Thoracic aorta (tissue), 2 donors: ENCODE measurements at regions not wholly inside any gene's neighbourhood (a gene's known extent, or its start where the extent isn't known, plus 50 kb on each side); places are given as distances from the start of the nearest gene placed in this dataset.
A peak's percentile ranks its signal among the peaks of the same experiment; 100 is the strongest.
"Not testable (repeated sequence)": the region's sequence is repeated elsewhere in the genome, so short reads cannot be mapped to it uniquely, and the experiment has no call there.

Source experiments
- ATAC-seq: fragments of 150-250 bp; one replicate; pipeline ENCODE4 v1.8.0; 2017; ENCODE audit warnings: low read depth; ENCODE audit not compliant: insufficient number of reproducible peaks, low FRiP score
- DNase-seq: peaks from one replicate; pipeline ENCODE4 v3.0.0-alpha.2; 2020; ENCODE audit warnings: low spot score
- H3K27ac ChIP-seq, 2 donors: fragments of 200-600 bp; sonication (generic); 1 replicate in 1 of 2; 2 replicates in 1 of 2; pipeline ENCODE4 v1.5.1; 2016; ENCODE audit warnings: mild to moderate bottlenecking in 2 of 2, moderate library complexity in 2 of 2
- H3K27me3 ChIP-seq: fragments of 200-600 bp; sonication (generic); replicated peaks from 2 replicates; pipeline ENCODE4 v1.6.0; 2016; ENCODE audit warnings: mild to moderate bottlenecking; ENCODE audit not compliant: insufficient read depth
- H3K36me3 ChIP-seq: fragments of 200-600 bp; sonication (generic); one replicate; pipeline ENCODE4 v1.5.1; 2016
- H3K4me1 ChIP-seq, 2 donors: fragments of 200-600 bp; sonication (generic); 1 replicate in 1 of 2; 2 replicates in 1 of 2; pipeline versions ENCODE4 v1.5.1 to v1.6.0; 2016; ENCODE audit warnings: low read depth in 2 of 2, mild to moderate bottlenecking in 1 of 2; ENCODE audit not compliant: control insufficient read depth in 1 of 2
- H3K4me3 ChIP-seq: fragments of 200-600 bp; sonication (generic); 2 replicates; pipeline ENCODE4 v1.5.1; 2016; ENCODE audit warnings: mild to moderate bottlenecking
- H3K9me3 ChIP-seq: fragments of 200-600 bp; sonication (generic); 2 replicates; pipeline ENCODE4 v1.5.1; 2016
- TF ChIP-seq, protein P1 (sequence below): fragments of 200-600 bp; sonication (generic); IDR thresholded peaks from one replicate; pipeline ENCODE4 v1.5.1; 2019; ENCODE audit warnings: antibody characterized with exemption

DNA sequence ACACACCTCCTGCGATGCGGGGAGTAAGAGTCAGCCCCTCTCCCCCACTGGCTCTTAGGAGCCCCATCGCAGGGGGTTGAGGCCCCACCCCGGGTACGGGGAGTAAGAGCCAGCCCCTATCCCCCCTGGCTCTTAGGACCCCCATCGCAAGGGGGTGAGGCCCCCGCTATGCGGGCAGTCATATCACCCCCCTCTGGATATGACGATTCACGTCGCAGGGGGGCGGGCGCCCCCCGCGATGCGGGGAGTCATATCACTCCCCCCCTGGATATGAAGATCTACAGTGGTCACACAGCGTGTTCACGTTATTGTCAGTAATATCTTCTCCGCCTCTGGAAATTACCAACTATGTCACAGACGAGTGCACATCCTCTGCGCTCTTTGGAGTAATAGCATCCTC, 61.1 kb downstream of the DEFB131A start:
- H3K27ac ChIP-seq, H3K4me1 ChIP-seq, H3K9me3 ChIP-seq, H3K27me3 ChIP-seq, DNase-seq, H3K4me3 ChIP-seq, H3K36me3 ChIP-seq, ATAC-seq: not testable (repeated sequence)

DNA sequence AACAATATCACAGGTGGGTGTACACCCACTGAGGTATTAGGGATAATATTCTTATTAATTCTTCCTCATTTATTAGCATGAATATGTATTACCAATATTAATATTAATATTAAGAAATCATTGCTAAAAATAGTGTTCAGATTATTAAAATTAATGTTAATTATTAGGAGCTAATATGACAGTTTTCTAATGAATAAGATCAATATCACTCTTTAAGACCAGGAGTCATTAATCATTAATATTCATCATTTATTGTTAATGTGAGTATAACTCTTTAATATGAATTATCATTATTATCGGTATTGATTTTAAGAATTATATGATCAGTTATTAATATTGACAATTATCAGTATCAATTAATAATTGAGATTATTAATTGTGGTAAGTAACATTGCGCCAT, 62.5 kb downstream of the DEFB131A start:
- H3K27ac ChIP-seq, DNase-seq, H3K4me3 ChIP-seq, H3K27me3 ChIP-seq, H3K4me1 ChIP-seq, ATAC-seq, H3K36me3 ChIP-seq, H3K9me3 ChIP-seq: not testable (repeated sequence)

DNA sequence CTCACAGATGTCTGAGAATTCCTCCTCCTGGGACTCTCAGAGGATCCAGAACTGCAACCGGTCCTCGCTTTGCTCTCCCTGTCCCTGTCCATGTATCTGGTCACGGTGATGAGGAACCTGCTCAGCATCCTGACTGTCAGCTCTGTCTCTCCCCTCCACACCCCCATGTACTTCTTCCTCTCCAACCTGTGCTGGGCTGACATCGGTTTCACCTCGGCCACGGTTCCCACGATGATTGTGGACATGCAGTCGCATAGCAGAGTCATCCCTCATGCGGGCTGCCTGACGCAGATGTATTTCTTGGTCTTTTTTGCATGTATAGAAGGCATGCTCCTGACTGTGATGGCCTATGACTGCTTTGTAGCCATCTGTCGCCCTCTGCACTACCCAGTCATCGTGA, 68.7 kb downstream of the DEFB131A start:
- not testable (repeated sequence) for DNase-seq, H3K4me1 ChIP-seq, H3K4me3 ChIP-seq, ATAC-seq, H3K27ac ChIP-seq, H3K9me3 ChIP-seq, H3K27me3 ChIP-seq, H3K36me3 ChIP-seq

DNA sequence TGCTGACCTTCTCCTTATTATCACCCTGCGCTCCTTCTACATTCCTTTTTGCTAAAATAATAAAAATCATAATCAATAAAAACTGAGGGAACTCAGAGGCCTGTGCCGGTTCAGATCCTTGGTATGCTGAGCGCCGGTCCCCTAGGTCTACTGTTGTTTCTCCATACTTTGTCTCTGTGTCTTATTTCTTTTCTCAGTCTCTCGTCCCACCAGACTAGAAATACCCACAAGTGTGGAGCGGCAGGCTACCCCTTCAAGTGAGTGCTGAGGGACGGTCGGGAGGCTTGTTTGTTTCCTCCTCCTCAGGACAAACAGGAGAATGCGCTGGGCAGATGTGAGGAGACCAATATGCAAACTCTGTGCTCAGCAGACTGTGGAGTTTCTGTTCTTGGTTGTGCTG, 75.4 kb downstream of the DEFB131A start:
- not testable (repeated sequence) for H3K36me3 ChIP-seq, H3K9me3 ChIP-seq, DNase-seq, H3K4me1 ChIP-seq, H3K27me3 ChIP-seq, ATAC-seq, H3K4me3 ChIP-seq, H3K27ac ChIP-seq

DNA sequence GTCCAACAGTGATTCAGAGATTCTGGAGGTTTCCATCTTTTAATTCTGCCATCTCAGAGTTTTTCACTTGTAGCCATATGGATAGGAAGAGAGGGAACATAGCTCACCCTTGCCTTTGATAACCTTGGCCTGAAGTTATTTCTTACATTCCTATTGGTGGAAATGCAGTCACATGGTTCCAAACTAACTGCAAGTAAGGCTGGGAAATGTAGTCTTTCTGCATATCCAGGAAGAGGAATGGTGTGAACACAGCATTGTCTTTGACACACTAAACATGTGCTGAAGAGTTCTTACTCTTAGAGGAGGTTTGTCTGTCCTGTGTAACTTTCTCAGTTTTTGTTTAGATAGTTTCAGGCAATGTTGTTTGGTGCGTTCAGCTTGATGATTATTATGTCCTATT, 78.7 kb downstream of the DEFB131A start:
- H3K4me3 ChIP-seq, H3K27ac ChIP-seq, H3K4me1 ChIP-seq, H3K27me3 ChIP-seq, DNase-seq, H3K9me3 ChIP-seq, H3K36me3 ChIP-seq, ATAC-seq: not testable (repeated sequence)

DNA sequence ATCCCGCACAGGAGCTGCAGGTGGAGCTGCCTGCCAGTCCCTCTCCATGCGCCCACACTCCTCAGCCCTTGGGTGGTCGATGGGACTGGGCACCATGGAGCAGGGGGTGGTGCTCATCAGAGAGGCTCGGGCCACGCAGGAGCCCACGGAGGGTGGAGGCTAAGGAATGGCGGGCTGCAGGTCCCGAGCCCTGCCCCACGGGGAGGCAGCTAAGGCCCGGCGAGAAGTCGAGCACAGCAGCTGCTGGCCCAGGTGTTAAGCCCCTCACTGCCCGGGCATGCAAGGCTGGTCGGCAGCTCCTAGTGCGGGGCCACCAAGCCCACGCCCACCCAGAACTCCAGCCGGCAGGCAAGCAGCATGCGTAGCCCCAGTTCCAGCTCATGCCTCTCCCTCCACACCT, 80.2 kb downstream of the DEFB131A start:
- H3K4me3 ChIP-seq, H3K9me3 ChIP-seq, DNase-seq, H3K36me3 ChIP-seq, ATAC-seq, H3K27ac ChIP-seq, H3K27me3 ChIP-seq, H3K4me1 ChIP-seq: not testable (repeated sequence)

DNA sequence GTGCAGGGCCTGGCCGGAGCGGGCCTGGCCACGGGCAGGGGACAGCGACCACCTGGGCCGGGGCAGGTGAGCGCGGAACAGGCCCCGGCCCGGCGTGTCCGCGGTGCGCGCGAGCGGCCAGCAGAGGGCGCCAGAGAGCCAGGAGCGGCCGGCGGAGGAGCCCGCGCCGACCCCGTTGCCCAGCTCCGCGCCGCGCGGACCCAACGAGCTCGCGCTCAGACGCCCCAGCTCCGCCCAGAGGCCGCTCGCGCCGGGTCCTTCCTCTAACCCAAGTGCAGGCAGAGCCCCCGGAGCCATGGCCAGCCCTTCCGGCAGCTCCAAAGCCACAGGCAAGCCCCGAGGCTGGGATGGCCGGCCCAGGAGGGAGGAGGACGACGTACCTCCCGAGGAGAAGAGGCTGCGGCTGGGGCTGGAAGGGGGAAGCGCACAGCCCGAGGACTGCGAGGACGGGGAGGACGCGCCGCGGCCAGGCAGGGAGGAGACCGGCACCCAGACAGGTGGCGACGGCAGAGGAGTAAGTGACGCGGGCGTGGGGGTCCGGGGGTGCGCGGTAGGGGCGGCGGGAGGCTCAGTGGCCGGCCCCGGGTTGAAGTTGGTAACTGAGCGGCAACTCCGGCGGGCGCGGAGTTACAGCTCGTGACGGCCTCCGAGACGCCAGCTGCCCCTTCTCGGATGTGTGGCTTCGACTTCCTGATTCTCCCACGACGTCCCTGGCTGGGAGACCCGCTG, 88.1 kb downstream of the DEFB131A start:
- H3K27ac ChIP-seq, ATAC-seq, H3K27me3 ChIP-seq, DNase-seq, H3K36me3 ChIP-seq, H3K4me1 ChIP-seq, H3K9me3 ChIP-seq: not testable (repeated sequence)
- H3K4me3 ChIP-seq = peak overlapping the region; percentile 91
- TF ChIP-seq, protein P1, sequence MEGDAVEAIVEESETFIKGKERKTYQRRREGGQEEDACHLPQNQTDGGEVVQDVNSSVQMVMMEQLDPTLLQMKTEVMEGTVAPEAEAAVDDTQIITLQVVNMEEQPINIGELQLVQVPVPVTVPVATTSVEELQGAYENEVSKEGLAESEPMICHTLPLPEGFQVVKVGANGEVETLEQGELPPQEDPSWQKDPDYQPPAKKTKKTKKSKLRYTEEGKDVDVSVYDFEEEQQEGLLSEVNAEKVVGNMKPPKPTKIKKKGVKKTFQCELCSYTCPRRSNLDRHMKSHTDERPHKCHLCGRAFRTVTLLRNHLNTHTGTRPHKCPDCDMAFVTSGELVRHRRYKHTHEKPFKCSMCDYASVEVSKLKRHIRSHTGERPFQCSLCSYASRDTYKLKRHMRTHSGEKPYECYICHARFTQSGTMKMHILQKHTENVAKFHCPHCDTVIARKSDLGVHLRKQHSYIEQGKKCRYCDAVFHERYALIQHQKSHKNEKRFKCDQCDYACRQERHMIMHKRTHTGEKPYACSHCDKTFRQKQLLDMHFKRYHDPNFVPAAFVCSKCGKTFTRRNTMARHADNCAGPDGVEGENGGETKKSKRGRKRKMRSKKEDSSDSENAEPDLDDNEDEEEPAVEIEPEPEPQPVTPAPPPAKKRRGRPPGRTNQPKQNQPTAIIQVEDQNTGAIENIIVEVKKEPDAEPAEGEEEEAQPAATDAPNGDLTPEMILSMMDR = peak; percentile 79

DNA sequence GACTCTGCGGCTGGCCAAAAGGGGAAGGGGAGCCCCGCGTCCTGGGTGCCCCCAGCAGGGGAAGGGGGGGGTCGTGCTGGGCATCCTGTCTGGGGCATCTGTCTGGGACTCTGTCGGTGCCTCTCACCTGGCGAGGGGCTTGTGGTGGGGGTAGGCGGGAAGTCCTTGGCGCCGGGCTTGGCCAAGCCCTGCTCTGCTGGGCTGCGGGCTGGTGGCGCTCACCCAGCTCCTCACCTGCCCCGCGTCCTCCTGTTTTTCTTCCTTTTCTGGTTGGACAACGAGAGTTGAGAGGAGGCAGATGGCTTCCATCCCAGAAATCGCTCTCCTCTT, 88.6 kb downstream of the DEFB131A start:
- DNase-seq, H3K27me3 ChIP-seq, H3K4me1 ChIP-seq, H3K36me3 ChIP-seq, H3K27ac ChIP-seq, ATAC-seq, H3K9me3 ChIP-seq: not testable (repeated sequence)
- H3K4me3 ChIP-seq = peak overlapping the region; percentile 91

DNA sequence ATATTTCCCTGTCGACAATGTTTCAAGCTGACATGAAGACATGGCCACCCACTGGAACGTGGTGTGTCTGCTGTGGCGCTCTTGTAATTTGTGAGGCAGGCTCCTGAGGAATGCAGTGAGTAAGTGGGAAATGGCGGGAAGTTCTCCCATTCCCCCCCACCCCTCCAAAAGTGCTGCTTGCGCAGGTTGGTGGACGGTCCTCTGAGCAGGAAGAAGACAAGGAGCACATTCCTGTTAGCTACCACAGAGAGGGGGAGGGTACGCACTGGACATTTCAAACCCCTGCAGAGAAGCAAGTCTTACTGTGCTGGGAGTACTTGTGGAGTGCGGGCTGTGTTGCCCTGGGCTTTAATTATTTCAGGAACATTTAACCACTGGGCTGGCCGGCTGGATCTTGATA, 92.9 kb downstream of the DEFB131A start:
- H3K27me3 ChIP-seq, H3K9me3 ChIP-seq, ATAC-seq, H3K4me1 ChIP-seq, H3K27ac ChIP-seq, H3K36me3 ChIP-seq, H3K4me3 ChIP-seq, DNase-seq: not testable (repeated sequence)

DNA sequence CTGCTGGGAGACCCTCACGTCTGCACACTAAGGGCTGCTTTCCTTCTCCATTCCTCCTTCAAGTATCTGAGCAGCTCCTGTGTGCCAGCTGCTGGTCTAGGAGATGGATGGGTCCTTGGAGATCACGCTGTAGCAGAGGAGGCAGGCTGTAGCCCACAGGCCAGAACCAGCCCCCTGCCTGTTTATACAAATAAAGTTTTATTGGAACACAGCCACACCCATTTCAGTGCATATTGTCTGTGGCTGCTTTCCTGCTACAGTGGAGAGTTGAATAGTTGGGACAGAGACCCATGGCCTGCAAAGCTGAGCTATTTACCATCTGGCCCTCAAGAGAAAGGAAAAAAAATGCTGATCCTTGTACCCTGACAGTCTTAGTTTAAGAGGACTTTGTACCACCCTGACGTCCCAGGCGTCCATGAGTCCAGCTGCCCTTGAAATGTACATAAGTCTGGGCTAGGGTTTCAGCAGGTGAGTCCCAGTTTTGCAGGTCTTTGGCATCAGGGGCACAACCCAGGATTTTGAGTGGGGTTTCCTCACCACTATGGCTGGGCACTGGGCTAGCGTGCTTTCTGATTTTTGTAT, 95.8 kb downstream of the DEFB131A start:
- not testable (repeated sequence) for ATAC-seq, H3K4me1 ChIP-seq, H3K27ac ChIP-seq, H3K4me3 ChIP-seq, H3K36me3 ChIP-seq, DNase-seq, H3K9me3 ChIP-seq, H3K27me3 ChIP-seq

DNA sequence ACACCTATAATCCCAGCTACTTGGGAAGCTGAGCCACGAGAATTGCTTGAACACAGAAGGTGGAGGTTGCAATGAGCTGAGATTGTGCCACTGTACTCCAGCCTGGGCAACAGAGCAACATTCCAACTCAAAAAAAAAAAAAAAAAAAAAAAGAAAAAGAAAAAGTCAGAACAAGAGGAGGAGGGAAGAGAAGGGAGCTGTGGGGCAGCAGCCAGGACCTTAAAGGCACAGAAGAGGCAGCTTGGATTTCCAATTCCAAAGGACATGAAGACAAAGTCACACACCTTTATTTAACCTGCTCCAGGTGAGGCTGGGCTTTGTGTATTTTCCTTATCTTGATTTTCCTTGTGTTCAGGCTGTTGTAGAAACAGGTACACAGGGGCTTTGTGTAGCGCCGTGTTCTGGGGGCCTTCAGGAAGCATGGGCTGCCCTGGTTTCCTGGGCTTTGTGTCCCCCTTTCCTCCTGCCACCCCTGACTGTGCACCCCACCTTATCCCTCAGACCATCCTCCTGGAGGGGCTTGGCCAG, 97.2 kb downstream of the DEFB131A start:
- H3K4me1 ChIP-seq, H3K9me3 ChIP-seq, H3K27me3 ChIP-seq, H3K4me3 ChIP-seq, ATAC-seq, H3K27ac ChIP-seq, H3K36me3 ChIP-seq, DNase-seq: not testable (repeated sequence)

DNA sequence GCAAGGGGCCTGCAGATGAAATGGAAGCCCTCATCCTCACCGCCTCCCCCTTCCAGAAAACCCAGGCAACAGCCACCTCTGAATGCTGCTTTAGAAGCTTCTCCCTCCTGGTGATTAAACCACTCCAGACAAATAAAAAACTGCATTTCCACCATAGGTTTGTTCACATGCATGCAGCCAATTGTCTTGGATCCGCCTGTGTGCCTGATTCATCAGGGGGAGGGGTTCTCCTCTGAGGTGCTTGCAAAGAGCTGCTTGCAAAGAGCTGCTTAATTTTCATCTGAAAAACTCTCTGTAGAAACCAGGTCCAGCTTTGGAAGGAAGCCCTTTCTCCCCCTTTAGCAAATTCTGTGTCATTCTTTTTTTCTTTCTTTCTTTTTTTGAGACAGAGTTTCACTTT, 100.6 kb downstream of the DEFB131A start:
- not testable (repeated sequence) for H3K27me3 ChIP-seq, H3K9me3 ChIP-seq, H3K27ac ChIP-seq, H3K36me3 ChIP-seq, H3K4me1 ChIP-seq, H3K4me3 ChIP-seq, DNase-seq, ATAC-seq
